Trophoblast cell (in vitro differentiated cells and primary cell): ENCODE measurements at regions not wholly inside any gene's neighbourhood (a gene's known extent, or its start where the extent isn't known, plus 50 kb on each side); places are given as distances from the start of the nearest gene placed in this dataset.
"Not testable (repeated sequence)": the region's sequence is repeated elsewhere in the genome, so short reads cannot be mapped to it uniquely, and the experiment has no call there.

Source experiments
- DNase-seq, 2 donors: peaks; one replicate each; pipeline ENCODE4 v3.0.0-alpha.2; 2016
- H2AFZ ChIP-seq: 2 replicates; pipeline ENCODE4 v1.6.1; 2013; ENCODE audit warnings: low read length, moderate library complexity, mild to moderate bottlenecking; ENCODE audit not compliant: insufficient read depth, poor library complexity
- H2AK5ac ChIP-seq: 2 replicates; pipeline ENCODE4 v1.6.1; 2013; ENCODE audit warnings: mild to moderate bottlenecking, low read length
- H2BK120ac ChIP-seq: 2 replicates; pipeline ENCODE4 v1.6.1; 2013; ENCODE audit warnings: low read length, mild to moderate bottlenecking, moderate library complexity; ENCODE audit not compliant: insufficient read depth, poor library complexity
- H2BK12ac ChIP-seq: 2 replicates; pipeline ENCODE4 v1.6.1; 2013; ENCODE audit warnings: mild to moderate bottlenecking, low read length, moderate library complexity
- H2BK5ac ChIP-seq: 2 replicates; pipeline ENCODE4 v1.6.1; 2013; ENCODE audit warnings: low read length, low read depth, moderate library complexity, mild to moderate bottlenecking; ENCODE audit not compliant: poor library complexity
- H3K14ac ChIP-seq: 2 replicates; pipeline ENCODE4 v1.6.1; 2013; ENCODE audit warnings: mild to moderate bottlenecking, low read length
- H3K18ac ChIP-seq: 2 replicates; pipeline ENCODE4 v1.6.1; 2013; ENCODE audit warnings: mild to moderate bottlenecking, low read length
- H3K23ac ChIP-seq: 2 replicates; pipeline ENCODE4 v1.6.1; 2013; ENCODE audit warnings: low read length
- H3K27ac ChIP-seq: 2 replicates; pipeline ENCODE4 v1.5.1; 2013; ENCODE audit warnings: low read depth, mild to moderate bottlenecking, inconsistent platforms, low read length, moderate library complexity
- H3K27me3 ChIP-seq: 2 replicates; pipeline ENCODE4 v1.6.1; 2013; ENCODE audit warnings: inconsistent platforms, mild to moderate bottlenecking, low read length, moderate library complexity; ENCODE audit not compliant: insufficient read depth
- H3K36me3 ChIP-seq, 2 experiments: 1 replicate in 1 of 2; 2 replicates in 1 of 2; pipeline ENCODE4 v1.6.1; 2013; ENCODE audit warnings: low read length in 2 of 2, mild to moderate bottlenecking in 2 of 2, moderate library complexity in 1 of 2; ENCODE audit not compliant: insufficient read depth in 2 of 2, control insufficient read depth in 1 of 2
- H3K4ac ChIP-seq: 2 replicates; pipeline ENCODE4 v1.6.1; 2013; ENCODE audit warnings: low read depth, mild to moderate bottlenecking, low read length, moderate library complexity
- H3K4me1 ChIP-seq, 2 experiments: 1 replicate in 1 of 2; 2 replicates in 1 of 2; pipeline ENCODE4 v1.6.1; 2013; ENCODE audit warnings: low read length in 2 of 2, mild to moderate bottlenecking in 2 of 2, moderate library complexity in 1 of 2; ENCODE audit not compliant: insufficient read depth in 2 of 2, control insufficient read depth in 1 of 2
- H3K4me2 ChIP-seq: 2 replicates; pipeline ENCODE4 v1.6.1; 2013; ENCODE audit warnings: inconsistent platforms, mild to moderate bottlenecking, low read length, moderate library complexity
- H3K4me3 ChIP-seq: 2 replicates; pipeline ENCODE4 v1.5.1; 2013; ENCODE audit warnings: mild to moderate bottlenecking, low read depth, low read length, inconsistent platforms
- H3K79me1 ChIP-seq: one replicate; pipeline ENCODE4 v1.6.1; 2013; ENCODE audit warnings: low read length
- H3K79me2 ChIP-seq: 2 replicates; pipeline ENCODE4 v1.6.1; 2013; ENCODE audit warnings: low read length, mild to moderate bottlenecking; ENCODE audit not compliant: control insufficient read depth, insufficient read depth, poor library complexity
- H3K9ac ChIP-seq: 2 replicates; pipeline ENCODE4 v1.6.1; 2013; ENCODE audit warnings: mild to moderate bottlenecking, low read length
- H3K9me3 ChIP-seq: 2 replicates; pipeline ENCODE4 v1.6.1; 2013; ENCODE audit warnings: low read depth, mild to moderate bottlenecking, control low read depth, inconsistent platforms, low read length; ENCODE audit not compliant: insufficient read depth
- H4K12ac ChIP-seq: 2 replicates; pipeline ENCODE4 v1.6.1; 2013; ENCODE audit warnings: low read depth, mild to moderate bottlenecking, low read length, moderate library complexity
- H4K8ac ChIP-seq: 2 replicates; pipeline ENCODE4 v1.6.1; 2013; ENCODE audit warnings: low read depth, mild to moderate bottlenecking, low read length, moderate library complexity
- H4K91ac ChIP-seq: one replicate; pipeline ENCODE4 v1.6.1; 2013; ENCODE audit warnings: low read depth, mild to moderate bottlenecking, low read length, moderate library complexity
- WGBS: extraction: QIAGEN DNeasy Blood & Tissue Kit; methylation state at CpG from one replicate; pipeline ENCODE4 v1.1.7; 2013; ENCODE audit warnings: missing lambda C conversion rate; ENCODE audit not compliant: insufficient read length, insufficient coverage; ENCODE audit errors: extremely low coverage; 5-methylcytosine and 5-hydroxymethylcytosine counted together

DNA sequence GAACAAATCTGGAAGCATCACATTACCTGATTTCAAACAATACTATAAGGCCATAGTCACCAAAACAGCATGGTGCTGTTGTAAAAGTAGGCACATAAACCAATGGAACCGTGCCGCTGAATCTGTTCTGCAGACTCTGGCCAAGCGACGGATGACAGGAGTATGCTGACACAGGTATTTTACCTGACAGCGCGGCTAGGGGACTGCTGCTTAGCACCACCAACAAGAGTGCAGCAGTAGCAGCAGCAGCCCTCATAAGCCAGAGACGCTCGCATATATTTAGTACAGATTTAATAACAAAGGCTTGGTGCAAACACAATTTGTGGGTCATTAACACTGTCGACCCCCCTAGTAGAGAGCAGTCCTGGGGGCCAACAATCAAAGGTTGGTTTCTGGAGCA lies 677.6 kb upstream of the LMO3 start:
- Histone ChIP-seq H3K79me1 (no peaks in the 10 kb centered on the region), H3K14ac (no peak overlapping the region), H2BK12ac (no peak overlapping the region), H4K91ac (no peak overlapping the region), H3K4me1 (no peaks in the 10 kb centered on the region), H3K9me3 (no peaks in the 10 kb centered on the region), H3K36me3 (no peaks in the 10 kb centered on the region), H3K9ac (no peak overlapping the region), H3K23ac (no peak overlapping the region), H3K4me3 (no peak overlapping the region), H4K12ac (no peak overlapping the region), H2AFZ (no peak overlapping the region), H3K27ac (no peak overlapping the region), H4K8ac (no peak overlapping the region), H3K27me3 (no peaks in the 10 kb centered on the region), H3K79me2 (no peaks in the 10 kb centered on the region), H3K4ac (no peak overlapping the region), H3K4me2 (no peak overlapping the region), H3K18ac (no peak overlapping the region), H2AK5ac (no peak overlapping the region), H2BK120ac (no peak overlapping the region), H2BK5ac (no peak overlapping the region)
- no peak for DNase-seq
- WGBS: no CpG with 5 or more reads among the region's 9 CpGs

DNA sequence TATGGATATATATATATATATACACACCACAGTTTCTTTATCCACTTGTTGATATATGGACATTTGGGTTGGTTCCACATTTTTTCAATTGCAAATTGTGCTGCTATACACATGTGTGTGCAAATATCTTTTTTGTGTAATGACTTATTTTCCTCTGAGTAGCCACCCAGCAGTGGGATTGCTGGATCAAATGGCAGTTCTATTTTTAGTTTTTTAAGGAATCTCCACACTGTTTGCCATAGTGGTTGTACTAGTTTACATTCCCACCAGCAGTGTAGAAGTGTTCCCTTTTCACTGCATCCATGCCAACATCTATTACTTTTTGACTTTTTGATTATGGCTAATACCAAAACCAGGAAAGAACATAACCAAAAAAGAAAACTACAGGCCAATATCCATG lies 676.2 kb upstream of the LMO3 start:
- not testable (repeated sequence) for H3K4me1 ChIP-seq, H3K79me1 ChIP-seq, H2AK5ac ChIP-seq, H4K91ac ChIP-seq, H2BK5ac ChIP-seq, H3K9me3 ChIP-seq, H3K79me2 ChIP-seq, H3K27ac ChIP-seq, H2BK12ac ChIP-seq, H3K4ac ChIP-seq, H4K12ac ChIP-seq, H4K8ac ChIP-seq, H3K18ac ChIP-seq, H3K4me2 ChIP-seq, H3K14ac ChIP-seq, H3K23ac ChIP-seq, H3K36me3 ChIP-seq, DNase-seq, H3K27me3 ChIP-seq, H3K4me3 ChIP-seq, H3K9ac ChIP-seq, H2BK120ac ChIP-seq, H2AFZ ChIP-seq

DNA sequence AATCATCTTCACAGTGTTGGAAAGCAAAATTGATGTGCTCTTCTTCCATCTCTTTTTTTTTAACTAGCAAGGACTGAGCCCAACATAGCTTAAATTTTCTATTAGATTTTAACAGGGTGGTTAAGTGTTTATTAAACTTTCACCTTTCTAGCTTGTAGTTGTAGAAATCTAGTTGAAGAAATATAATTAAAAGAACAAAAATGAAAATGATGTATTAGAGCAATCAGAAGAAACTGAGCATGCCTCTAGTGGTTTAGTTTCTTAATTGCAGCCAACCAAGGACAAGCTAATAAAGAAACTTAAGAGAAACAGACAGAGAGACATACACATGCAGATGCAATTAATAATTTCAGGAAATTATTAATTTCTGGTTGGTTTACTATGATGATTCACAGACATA lies 673.0 kb upstream of the LMO3 start:
- Histone ChIP-seq H3K27ac (no peak overlapping the region), H3K4me2 (no peak overlapping the region), H3K23ac (no peak overlapping the region), H4K12ac (no peak overlapping the region), H3K18ac (no peak overlapping the region), H3K4me1 (no peaks in the 10 kb centered on the region), H3K14ac (no peak overlapping the region), H3K9ac (no peak overlapping the region), H4K8ac (no peak overlapping the region), H3K9me3 (no peaks in the 10 kb centered on the region), H3K27me3 (no peaks in the 10 kb centered on the region), H3K4me3 (no peak overlapping the region), H3K79me2 (no peaks in the 10 kb centered on the region), H3K79me1 (no peaks in the 10 kb centered on the region), H2BK12ac (no peak overlapping the region), H3K36me3 (no peaks in the 10 kb centered on the region), H2BK120ac (no peak overlapping the region), H2BK5ac (no peak overlapping the region), H2AK5ac (no peak overlapping the region), H3K4ac (no peak overlapping the region), H2AFZ (no peak overlapping the region), H4K91ac (no peak overlapping the region)
- peak in 1 of 2 donors; percentile 15 for DNase-seq

DNA sequence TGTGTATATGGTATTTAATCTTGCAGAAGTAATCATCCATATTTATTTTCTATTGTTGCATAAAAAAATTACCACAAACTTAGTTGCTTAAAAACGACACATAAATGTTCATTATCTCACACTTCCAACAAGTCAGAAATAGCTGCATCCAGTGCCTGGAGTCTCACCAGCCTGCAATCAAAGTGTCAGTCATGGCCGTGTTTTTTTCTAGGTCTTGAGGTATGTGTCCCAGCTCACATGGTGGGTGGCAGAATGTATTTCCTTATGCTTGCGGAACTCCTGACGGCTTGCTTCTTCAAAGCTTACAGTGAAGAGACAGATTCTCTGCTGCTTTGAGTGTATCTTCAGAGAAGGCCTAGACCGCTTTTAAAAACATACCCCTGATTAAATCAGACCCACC lies 670.2 kb upstream of the LMO3 start:
- Histone ChIP-seq H3K9me3 (no peaks in the 10 kb centered on the region), H2AK5ac (no peak overlapping the region), H3K36me3 (no peaks in the 10 kb centered on the region), H3K4me2 (no peak overlapping the region), H2AFZ (no peak overlapping the region), H4K12ac (no peak overlapping the region), H3K27ac (no peak overlapping the region), H3K23ac (no peak overlapping the region), H4K91ac (no peak overlapping the region), H3K79me1 (no peaks in the 10 kb centered on the region), H3K27me3 (no peaks in the 10 kb centered on the region), H2BK12ac (no peak overlapping the region), H3K4ac (no peak overlapping the region), H3K18ac (no peak overlapping the region), H3K14ac (no peak overlapping the region), H3K4me3 (no peak overlapping the region), H3K79me2 (no peaks in the 10 kb centered on the region), H2BK5ac (no peak overlapping the region), H3K4me1 (no peaks in the 10 kb centered on the region), H4K8ac (no peak overlapping the region), H3K9ac (no peak overlapping the region), H2BK120ac (no peak overlapping the region)
- no peak for DNase-seq
- no CpG with 5 or more reads among the region's 5 CpGs for WGBS

DNA sequence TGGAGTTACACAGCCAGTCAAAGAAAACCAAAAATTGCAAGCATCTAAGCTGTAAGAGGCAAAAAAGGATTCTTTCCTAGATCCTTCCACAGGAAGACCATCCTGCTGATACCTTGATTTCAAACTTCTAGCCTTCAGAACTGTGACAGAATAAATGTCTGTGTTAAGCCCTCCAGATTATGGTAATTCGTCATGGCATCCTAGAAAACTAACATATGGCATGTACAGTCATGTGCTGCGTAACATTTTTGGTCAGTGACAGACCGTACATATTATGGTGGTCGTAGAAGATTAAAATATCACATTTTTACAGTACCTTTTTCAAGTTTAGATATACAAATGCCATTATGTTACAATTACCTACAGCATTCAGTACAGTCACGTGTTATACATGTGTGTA lies 660.9 kb upstream of the LMO3 start:
- Histone ChIP-seq H2AFZ (no peak overlapping the region), H4K12ac (no peak overlapping the region), H4K8ac (no peak overlapping the region), H3K14ac (no peak overlapping the region), H3K4ac (no peak overlapping the region), H3K27me3 (no peaks in the 10 kb centered on the region), H2BK120ac (no peak overlapping the region), H2AK5ac (no peak overlapping the region), H2BK12ac (no peak overlapping the region), H3K9me3 (no peaks in the 10 kb centered on the region), H3K4me1 (no peaks in the 10 kb centered on the region), H4K91ac (no peak overlapping the region), H3K18ac (no peak overlapping the region), H3K79me2 (no peaks in the 10 kb centered on the region), H2BK5ac (no peak overlapping the region), H3K36me3 (no peaks in the 10 kb centered on the region), H3K4me2 (no peak overlapping the region), H3K27ac (no peak overlapping the region), H3K79me1 (no peaks in the 10 kb centered on the region), H3K9ac (no peak overlapping the region), H3K4me3 (no peak overlapping the region), H3K23ac (no peak overlapping the region)
- no CpG with 5 or more reads among the region's 5 CpGs for WGBS
- DNase-seq: no peak
